NOMO-1 treated with dmso at 0.1 percent for 144 hours (cell line): ENCODE measurements at regions not wholly inside any gene's neighbourhood (a gene's known extent, or its start where the extent isn't known, plus 50 kb on each side); places are given as distances from the start of the nearest gene placed in this dataset.

Experiments
- DNase-seq: peaks from one replicate; lab custom pipeline; 2025; ENCODE audit not compliant: unreplicated experiment; lab: John Stamatoyannopoulos, UW

DNA sequence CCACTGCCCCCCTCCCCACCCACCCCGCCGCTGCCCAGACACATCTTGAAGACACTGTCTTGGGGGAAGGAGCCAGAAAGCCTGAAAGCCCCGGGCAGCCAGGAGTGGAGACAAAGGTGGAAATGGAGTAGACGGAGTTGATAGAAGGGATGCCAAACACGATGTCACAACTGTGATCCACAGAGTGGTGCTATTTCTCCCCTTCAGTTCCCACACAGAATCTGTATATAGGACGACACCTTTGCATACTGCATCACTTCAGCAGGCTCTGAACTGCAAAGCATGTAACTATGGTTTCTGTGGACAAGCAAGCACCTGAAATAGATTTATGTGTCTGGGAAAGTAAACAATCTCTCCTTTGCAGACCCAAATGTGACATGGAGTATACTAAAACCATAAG lies 56.4 kb upstream of the F13A1 start:
- no peak for DNase-seq

GRCh38 chr6:6377621-6378020 lies 57.2 kb upstream of the F13A1 start:
- DNase-seq: peak; percentile 42

- peak; percentile 6 for DNase-seq
Measured at GRCh38 chr6:6379573-6379972, 59.1 kb upstream of the F13A1 start.

GRCh38 chr6:6384520-6384919 lies 64.1 kb upstream of the F13A1 start:
- no peak for DNase-seq

- DNase-seq: peak; percentile 42
Measured at GRCh38 chr6:6386010-6386409, 65.5 kb upstream of the F13A1 start.

DNA sequence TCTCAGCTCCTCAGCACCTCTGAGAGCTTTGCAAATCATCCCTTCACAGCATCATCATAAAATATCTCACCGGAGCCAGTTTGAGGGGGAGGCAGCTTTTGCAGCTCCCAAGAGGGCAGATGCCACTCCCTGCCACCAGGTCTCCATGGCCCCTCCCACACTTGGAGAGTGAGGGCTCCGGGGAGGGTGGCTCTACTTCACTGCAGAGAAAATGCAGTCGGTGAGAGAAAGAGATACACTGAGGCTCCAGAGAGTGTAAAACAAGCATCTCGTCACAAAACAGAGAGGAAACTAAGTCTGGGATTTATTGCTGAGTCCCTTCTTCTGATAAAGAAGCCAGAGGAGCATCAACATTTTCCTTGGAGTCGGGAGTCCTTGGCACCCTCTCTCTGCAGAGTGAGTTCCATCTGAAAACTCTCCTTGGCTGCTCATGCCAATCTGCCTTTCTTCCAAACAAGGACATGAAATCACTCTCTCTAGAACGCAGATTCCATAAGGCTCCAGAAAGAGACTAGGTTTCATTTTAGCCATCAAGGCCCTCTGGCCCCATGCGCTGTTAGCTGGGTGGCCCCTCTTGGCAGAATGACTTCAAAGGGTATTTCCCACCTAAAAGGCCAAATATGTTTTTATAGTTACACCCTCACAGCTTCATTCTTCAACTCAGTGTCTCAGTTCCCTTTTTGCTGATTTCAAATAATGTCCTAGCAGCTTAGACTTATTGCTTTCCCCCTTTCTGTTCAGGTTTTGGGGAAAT lies 70.6 kb upstream of the F13A1 start:
- DNase-seq: no peak

- DNase-seq: no peak
Measured at GRCh38 chr6:6392214-6393068, 72.0 kb upstream of the F13A1 start.

GRCh38 chr6:6393069-6393529 lies 72.6 kb upstream of the F13A1 start:
- no peak for DNase-seq

DNA sequence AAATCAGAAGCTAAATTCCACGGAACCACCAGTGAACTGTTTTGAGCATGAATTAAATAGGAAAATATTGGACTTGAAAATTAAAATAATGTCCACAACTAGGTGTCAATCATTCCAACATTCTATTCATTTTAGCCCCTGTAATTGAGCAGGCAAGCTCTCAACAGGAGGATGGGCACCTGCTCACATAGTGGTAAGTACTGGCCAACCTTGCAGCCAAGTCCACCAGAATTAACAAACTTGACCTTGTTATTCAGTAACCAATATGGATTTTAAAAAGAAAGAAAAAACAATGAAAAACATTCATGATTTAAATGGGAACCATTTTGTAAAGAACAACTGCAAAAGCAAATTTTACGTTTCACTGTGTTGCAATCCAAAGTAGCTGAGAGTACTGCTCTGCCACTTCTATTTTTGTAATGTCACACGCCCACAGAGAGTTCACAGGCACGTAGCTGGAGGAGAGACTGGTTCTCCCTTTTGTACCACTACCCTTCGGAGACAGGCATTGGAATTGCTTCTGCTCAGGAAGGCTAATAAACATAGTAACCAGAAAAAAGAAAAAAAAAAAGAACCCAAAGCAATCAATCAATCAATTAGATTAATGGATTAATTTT lies 75.2 kb upstream of the F13A1 start:
- DNase-seq: peak; percentile 74

GRCh38 chr6:6397842-6398241 lies 77.4 kb upstream of the F13A1 start:
- DNase-seq: no peak

- no peak for DNase-seq
Measured at GRCh38 chr6:6399568-6399967, 79.1 kb upstream of the F13A1 start.

DNA sequence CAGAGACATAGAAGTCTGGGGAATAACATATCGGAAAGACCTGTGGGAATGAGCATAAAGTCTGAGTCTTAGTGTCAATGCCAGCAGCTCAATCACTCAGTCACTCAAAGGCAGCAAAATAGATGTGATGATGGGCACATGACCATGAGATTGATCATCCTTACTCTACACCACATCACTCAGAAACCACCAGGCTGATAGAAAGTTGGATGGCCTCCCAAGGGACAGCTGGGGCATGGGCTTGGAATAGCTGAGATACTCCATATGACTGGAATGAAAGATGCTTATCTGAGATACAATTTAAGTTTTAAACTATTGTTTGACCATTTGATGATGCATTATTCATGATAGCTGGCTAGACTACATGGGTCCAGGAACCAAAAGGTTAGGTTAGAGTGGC lies 80.9 kb upstream of the F13A1 start:
- no peak for DNase-seq

- DNase-seq: peak; percentile 47
Measured at GRCh38 chr6:6402006-6402405, 81.5 kb upstream of the F13A1 start.

GRCh38 chr6:6402591-6402990 lies 82.1 kb upstream of the F13A1 start:
- DNase-seq: peak; percentile 82

DNA sequence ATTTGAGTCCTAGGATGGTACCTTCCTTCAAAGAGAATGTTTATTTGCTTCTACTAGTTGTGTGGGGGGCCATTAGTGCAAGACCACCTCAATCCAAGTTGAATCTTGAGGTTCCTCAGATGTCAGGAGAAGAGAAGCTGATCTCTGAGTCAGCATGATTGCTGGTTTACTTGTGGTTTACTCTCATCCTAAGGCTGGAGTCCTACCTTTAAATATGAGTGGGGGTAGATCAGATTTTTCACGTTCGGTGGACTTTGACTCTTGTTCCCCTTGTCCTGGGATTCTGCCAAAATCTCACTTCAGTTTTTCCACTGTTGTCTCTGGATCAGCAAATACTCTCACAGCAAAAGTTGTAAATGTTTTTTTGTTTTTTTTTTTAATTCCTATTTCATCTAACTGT lies 84.6 kb upstream of the F13A1 start:
- DNase-seq: no peak

GRCh38 chr6:6405997-6406714 lies 85.7 kb upstream of the F13A1 start:
- DNase-seq: no peak

DNA sequence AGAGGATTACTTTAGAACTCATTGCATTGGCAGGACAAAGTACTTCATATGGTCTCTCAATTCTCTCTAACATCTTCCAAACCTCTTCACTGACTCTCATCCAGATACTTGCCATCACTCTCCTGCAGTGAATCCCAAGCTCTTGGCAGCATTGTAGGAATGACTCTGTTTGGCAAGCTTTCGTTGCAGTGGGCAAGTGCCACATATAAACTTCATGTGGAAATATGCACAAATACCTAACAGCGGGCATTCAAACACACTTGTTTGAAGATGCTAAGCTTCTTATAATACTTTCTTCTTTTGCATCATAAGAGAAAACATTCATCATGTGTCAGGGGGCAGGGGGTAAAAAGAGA lies 86.2 kb upstream of the F13A1 start:
- no peak for DNase-seq

DNA sequence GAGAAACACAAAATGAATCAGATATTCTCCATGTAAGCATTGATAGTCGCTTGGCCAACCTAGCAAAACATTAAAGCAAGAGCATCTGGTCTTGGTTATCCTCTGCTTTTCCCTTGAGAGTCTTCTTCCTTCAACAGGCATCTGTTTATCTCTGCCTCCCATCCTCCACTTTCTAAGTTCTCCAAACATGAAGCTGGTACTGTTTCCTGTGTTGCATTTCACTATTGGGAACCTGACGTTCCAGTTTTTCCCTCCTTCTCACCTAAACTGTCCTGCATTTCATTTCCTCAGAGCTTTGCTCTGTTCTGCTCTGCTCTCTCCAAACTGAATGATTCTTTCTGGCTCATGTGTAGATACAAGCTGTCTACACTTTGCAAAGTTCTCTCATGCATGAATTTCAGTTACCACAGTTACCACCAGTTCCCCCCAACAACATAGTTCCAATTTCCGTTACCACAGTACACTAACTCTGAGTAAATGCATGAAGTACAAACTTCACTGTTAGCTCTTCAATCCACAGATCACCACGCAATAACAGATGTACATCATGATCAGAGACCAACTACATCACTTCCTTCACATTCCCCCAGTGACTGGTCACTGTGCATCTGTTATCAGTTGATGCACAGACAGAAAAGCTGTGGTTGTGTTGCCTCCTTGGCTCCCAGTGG lies 86.7 kb upstream of the F13A1 start:
- DNase-seq: no peak

DNA sequence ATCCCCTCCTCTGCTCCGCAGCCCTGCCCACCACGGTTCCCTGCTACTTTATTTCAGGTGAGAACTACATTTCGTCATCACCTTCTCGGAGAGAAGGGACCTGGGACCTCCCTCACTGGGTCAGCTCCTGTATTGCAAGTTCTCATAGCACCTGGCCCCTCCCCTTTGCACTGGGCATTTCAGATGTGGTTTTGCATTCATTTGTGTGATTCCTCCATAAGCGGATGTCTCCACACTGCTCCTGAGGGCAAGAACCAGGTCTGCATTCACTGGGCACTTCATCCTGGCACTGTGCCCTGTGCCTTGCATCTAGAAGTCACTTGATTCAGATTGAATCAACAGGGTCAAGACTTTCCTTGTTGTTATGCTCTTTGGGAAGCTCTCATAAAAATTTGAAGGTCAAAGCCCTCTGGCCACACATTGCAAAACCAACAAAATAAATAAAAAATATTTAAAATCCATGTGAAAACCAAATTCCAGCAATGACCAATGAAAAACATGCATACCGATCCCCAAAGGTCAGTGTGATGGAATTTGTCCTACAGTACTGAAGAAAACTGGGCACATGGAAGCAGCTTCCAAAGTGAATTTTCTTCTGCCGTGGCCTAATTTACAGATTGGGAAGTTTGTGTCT lies 89.1 kb upstream of the F13A1 start:
- DNase-seq: no peak

DNA sequence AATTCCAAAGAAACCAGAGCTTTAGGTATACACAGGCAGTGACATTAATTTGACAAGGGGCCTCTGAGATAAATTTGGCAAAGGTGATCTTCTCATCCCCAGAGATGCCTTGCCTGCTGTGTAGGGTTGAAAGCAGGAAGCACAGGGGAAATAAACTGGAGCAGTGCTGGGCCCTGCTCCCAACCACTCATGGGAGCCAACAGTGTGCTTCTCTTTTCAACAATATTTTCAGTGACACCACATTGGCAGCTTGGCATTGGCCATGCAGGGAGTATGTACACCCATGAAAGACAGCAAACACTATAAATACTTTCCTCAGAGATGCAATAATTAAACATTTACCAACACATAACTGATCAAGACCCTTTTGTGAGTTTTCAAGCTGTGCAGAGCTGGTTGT lies 90.7 kb upstream of the F13A1 start:
- DNase-seq: no peak
